GM23248 (cell line): ENCODE measurements at regions not wholly inside any gene's neighbourhood (a gene's known extent, or its start where the extent isn't known, plus 50 kb on each side); places are given as distances from the start of the nearest gene placed in this dataset.
"Not testable (repeated sequence)": the region's sequence is repeated elsewhere in the genome, so short reads cannot be mapped to it uniquely, and the experiment has no call there.

ENCODE experiments used
- DNase-seq: peaks from one replicate; pipeline ENCODE4 v3.0.0-alpha.2; 2015
- H2AFZ ChIP-seq: fragments of 200-600 bp; sonication (generic); 2 replicates; pipeline ENCODE4 v1.6.1; 2016; ENCODE audit warnings: antibody characterized with exemption
- H3F3A ChIP-seq: fragments of 200-600 bp; sonication (generic); 2 replicates; pipeline ENCODE4 v1.6.1; 2016; ENCODE audit warnings: mild to moderate bottlenecking, antibody characterized with exemption, mixed run types; ENCODE audit not compliant: insufficient read depth
- H3K27ac ChIP-seq: fragments of 200-600 bp; sonication (generic); 2 replicates; pipeline ENCODE4 v1.5.1; 2016; ENCODE audit warnings: mild to moderate bottlenecking
- H3K27me3 ChIP-seq: fragments of 200-600 bp; sonication (generic); replicated peaks from 2 replicates; pipeline ENCODE4 v1.6.1; 2016; ENCODE audit warnings: mild to moderate bottlenecking; ENCODE audit not compliant: insufficient read depth
- H3K36me3 ChIP-seq: fragments of 200-600 bp; sonication (generic); 2 replicates; pipeline ENCODE4 v1.6.1; 2016; ENCODE audit warnings: low read depth, mild to moderate bottlenecking
- H3K4me1 ChIP-seq: fragments of 200-600 bp; sonication (generic); 2 replicates; pipeline ENCODE4 v1.6.1; 2016; ENCODE audit warnings: mild to moderate bottlenecking; ENCODE audit not compliant: insufficient read depth
- H3K4me2 ChIP-seq: fragments of 200-600 bp; sonication (generic); one replicate; pipeline ENCODE4 v1.6.1; 2016; ENCODE audit warnings: mild to moderate bottlenecking; ENCODE audit not compliant: unreplicated experiment
- H3K4me3 ChIP-seq: fragments of 200-600 bp; sonication (generic); 2 replicates; pipeline ENCODE4 v1.5.1; 2016; ENCODE audit warnings: mild to moderate bottlenecking
- H3K79me2 ChIP-seq: fragments of 200-600 bp; sonication (generic); 2 replicates; pipeline ENCODE4 v1.6.1; 2016; ENCODE audit warnings: mild to moderate bottlenecking; ENCODE audit not compliant: insufficient read depth
- H3K9ac ChIP-seq: fragments of 200-600 bp; sonication (generic); 2 replicates; pipeline ENCODE4 v1.6.1; 2016; ENCODE audit warnings: mild to moderate bottlenecking
- H3K9me2 ChIP-seq: fragments of 200-600 bp; sonication (generic); 2 replicates; pipeline ENCODE4 v1.6.1; 2016; ENCODE audit warnings: mixed run types, mild to moderate bottlenecking, moderate library complexity; ENCODE audit not compliant: insufficient read depth
- H3K9me3 ChIP-seq: fragments of 200-600 bp; sonication (generic); one replicate; pipeline ENCODE4 v1.6.1; 2017; ENCODE audit warnings: low read depth
- H4K20me1 ChIP-seq: fragments of 200-600 bp; sonication (generic); 2 replicates; pipeline ENCODE4 v1.6.0; 2016; ENCODE audit not compliant: insufficient read depth
- EZH2 ChIP-seq: fragments of 200-600 bp; sonication (generic); IDR thresholded peaks from 2 replicates; pipeline ENCODE4 v1.6.1; 2018; ENCODE audit warnings: antibody characterized with exemption, mild to moderate bottlenecking; ENCODE audit not compliant: insufficient read depth, poor library complexity, severe bottlenecking
- EZH2phosphoT487 ChIP-seq: fragments of 200-600 bp; sonication (generic); IDR thresholded peaks from 2 replicates; pipeline ENCODE4 v1.6.1; 2018; ENCODE audit warnings: antibody characterized with exemption, moderate library complexity, mild to moderate bottlenecking, low read depth; ENCODE audit not compliant: insufficient read depth
- WGBS, 2 experiments: methylation state at CpG; one replicate each; pipeline ENCODE4 v1.1.6; 2015 to 2017; ENCODE audit warnings: low lambda C conversion rate in 2 of 2, low coverage in 1 of 2; ENCODE audit errors: missing lambda C conversion rate in 2 of 2; 5-methylcytosine and 5-hydroxymethylcytosine counted together
- in situ Hi-C: fragments of 300-500 bp; cut with MboI; formaldehyde crosslinking; loops from 2 replicates; pipeline ENCODE4 v1.15.0; 2020

DNA sequence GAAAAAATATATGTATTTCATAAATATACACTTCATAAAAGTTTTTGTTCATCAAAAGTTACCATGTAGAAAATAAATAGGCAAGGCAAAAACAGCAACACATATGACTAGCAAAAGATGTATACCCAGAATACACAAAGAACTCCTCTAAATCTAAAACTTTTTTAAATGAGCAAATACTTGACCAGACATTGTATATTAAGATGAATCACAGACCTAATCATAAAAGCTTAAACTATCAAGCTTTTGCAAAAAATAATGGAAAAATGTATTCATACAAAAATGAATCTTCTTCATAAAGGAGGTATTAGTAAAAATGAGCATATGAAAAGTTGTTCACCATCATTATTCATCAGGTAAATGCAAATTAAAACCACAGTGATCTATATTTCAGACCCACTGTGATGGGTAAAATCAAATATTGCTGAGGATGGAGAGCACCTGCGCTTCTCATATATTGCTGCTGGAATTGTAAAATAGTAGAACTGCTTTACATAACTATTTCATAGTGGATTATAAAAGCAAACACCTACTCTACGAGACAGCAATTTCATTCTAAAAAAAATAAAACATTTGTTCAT lies 78.3 kb upstream of the RGS1 start:
- H3K9me2 ChIP-seq = no peaks in the 10 kb centered on the region
- no peaks in the 10 kb centered on the region for H3K27me3 ChIP-seq
- no peaks in the 10 kb centered on the region for H3K36me3 ChIP-seq
- no peaks in the 10 kb centered on the region for H4K20me1 ChIP-seq
- H3K4me1 ChIP-seq = no peaks in the 10 kb centered on the region
- no peak overlapping the region for H3K4me3 ChIP-seq
- no peak overlapping the region for H3K9ac ChIP-seq
- in situ Hi-C loops = no loop called here
- no peak overlapping the region for H3K4me2 ChIP-seq
- no peak overlapping the region for H3K27ac ChIP-seq
- H3F3A ChIP-seq = no peaks in the 10 kb centered on the region
- WGBS, 2 experiments = 82 to 87% methylated on average over 2 of the region's 2 CpGs
- no peak for DNase-seq
- no peaks in the 10 kb centered on the region for H3K9me3 ChIP-seq
- H2AFZ ChIP-seq = no peak overlapping the region
- TF ChIP-seq EZH2 (no peak), EZH2phosphoT487 (no peak)
- no peaks in the 10 kb centered on the region for H3K79me2 ChIP-seq

DNA sequence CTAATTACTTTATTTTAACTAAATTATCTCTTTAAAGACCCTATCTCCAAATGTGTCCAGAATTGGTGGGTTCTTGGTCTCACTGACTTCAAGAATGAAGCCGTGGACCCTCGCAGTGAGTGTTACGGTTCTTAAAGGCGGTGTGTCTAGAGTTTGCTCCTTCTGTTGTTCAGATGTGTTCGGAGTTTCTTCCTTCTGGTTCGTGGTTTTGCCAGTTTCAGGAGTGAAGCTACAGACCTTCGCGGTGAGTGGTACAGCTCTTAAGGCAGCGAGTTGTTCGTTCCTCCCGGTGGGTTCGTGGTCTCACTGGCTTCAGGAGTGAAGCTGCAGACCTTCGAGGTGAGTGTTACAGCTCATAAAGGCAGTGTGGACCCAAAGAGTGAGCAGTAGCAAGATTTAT lies 77.5 kb upstream of the RGS1 start:
- in situ Hi-C loops = not testable (repeated sequence)

DNA sequence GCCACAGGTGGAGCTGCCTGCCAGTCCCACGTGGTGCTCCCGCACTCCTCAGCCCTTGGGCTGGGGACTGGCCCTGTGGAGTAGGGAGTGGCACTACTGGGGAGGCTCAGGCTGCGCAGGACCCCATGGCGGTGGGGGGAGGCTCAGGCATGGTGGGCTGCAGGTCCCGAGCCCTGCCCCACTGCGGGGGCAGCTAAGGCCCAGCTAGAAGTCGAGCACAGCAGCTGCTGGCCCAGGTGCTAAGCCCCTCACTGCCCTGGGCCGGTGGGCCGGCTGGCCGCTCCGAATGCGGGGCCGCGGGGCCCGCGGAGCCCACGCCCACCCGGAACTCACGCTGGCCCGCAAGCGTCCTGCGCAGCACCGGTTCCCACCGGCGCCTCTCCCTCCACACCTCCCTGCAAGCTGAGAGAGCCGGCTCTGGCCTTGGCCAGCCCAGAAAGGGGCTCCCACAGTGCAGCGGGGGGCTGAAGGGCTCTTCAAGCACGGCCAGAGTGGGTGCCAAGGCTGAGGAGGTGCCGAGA lies 76.5 kb upstream of the RGS1 start:
- H2AFZ ChIP-seq, H4K20me1 ChIP-seq, H3K9ac ChIP-seq, in situ Hi-C loops, H3K4me2 ChIP-seq, H3K4me3 ChIP-seq, H3F3A ChIP-seq, H3K27me3 ChIP-seq, H3K79me2 ChIP-seq, H3K9me2 ChIP-seq, H3K9me3 ChIP-seq, H3K4me1 ChIP-seq, H3K36me3 ChIP-seq, H3K27ac ChIP-seq, DNase-seq: not testable (repeated sequence)
- 85 to 92% methylated on average over 25 to 26 of the region's 29 CpGs for WGBS, 2 experiments

More for the DNA sequence above, 77.5 kb upstream of the RGS1 start:
- not testable (repeated sequence) for H3K4me2 ChIP-seq, H3K9me2 ChIP-seq, DNase-seq, H3K27me3 ChIP-seq, H3K79me2 ChIP-seq, H2AFZ ChIP-seq, H3K9me3 ChIP-seq, H3K36me3 ChIP-seq, H4K20me1 ChIP-seq, H3F3A ChIP-seq, H3K4me1 ChIP-seq, H3K9ac ChIP-seq, H3K27ac ChIP-seq, H3K4me3 ChIP-seq
- WGBS, 2 experiments = 92 to 94% methylated on average over 13 of the region's 13 CpGs

DNA sequence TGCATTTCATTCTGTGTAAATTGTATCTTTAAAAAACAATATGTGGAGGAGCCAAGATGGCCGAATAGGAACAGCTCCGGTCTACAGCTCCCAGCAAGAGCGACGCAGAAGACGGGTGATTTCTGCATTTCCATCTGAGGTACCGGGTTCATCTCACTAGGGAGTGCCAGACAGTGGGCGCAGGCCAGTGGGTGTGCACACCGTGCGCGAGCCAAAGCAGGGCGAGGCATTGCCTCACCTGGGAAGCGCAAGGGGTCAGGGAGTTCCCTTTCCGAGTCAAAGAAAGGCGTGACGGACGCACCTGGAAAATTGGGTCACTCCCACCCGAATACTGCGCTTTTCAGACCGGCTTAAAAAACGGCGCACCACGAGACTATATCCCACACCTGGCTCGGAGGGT lies 75.0 kb upstream of the RGS1 start:
- H3F3A ChIP-seq, H3K27me3 ChIP-seq, H3K9ac ChIP-seq, H3K27ac ChIP-seq, in situ Hi-C loops, H3K4me2 ChIP-seq, DNase-seq, H3K4me1 ChIP-seq, H4K20me1 ChIP-seq, H3K9me2 ChIP-seq, H3K79me2 ChIP-seq, H2AFZ ChIP-seq, H3K36me3 ChIP-seq, H3K4me3 ChIP-seq, H3K9me3 ChIP-seq: not testable (repeated sequence)
- WGBS, 2 experiments = 94 to 95% methylated on average over 9 to 23 of the region's 23 CpGs

DNA sequence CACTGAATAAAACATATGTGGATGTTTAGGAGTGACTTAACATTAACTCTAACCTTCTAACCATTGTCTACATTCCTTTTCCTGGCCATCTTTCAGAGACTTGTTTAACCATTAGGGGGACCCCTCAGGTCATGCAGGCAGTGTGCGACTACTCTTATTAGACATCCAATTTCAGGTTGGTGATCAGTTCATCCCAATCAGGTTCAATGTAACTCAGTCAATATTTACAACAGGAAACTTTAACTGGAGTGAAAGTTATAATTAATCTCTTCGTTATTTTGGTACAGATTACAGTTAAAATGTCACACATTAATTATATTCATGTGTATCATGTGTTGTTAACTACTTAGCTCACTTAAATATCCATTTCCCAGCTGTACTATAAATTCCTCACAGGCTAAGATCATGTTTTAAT lies 68.8 kb upstream of the RGS1 start:
- no peak overlapping the region for H3K9ac ChIP-seq
- H2AFZ ChIP-seq = no peak overlapping the region
- TF ChIP-seq EZH2 (no peak), EZH2phosphoT487 (no peak)
- H3K27ac ChIP-seq = no peak overlapping the region
- no peaks in the 10 kb centered on the region for H3K9me3 ChIP-seq
- no peaks in the 10 kb centered on the region for H3K9me2 ChIP-seq
- DNase-seq = peak; percentile 34
- H3F3A ChIP-seq = no peaks in the 10 kb centered on the region
- WGBS, 2 experiments = 48 to 51% methylated on average over 2 of the region's 2 CpGs
- no peaks in the 10 kb centered on the region for H3K79me2 ChIP-seq
- H3K27me3 ChIP-seq = no peaks in the 10 kb centered on the region
- in situ Hi-C loops = no loop called here
- H3K4me1 ChIP-seq = no peaks in the 10 kb centered on the region
- no peak overlapping the region for H3K4me2 ChIP-seq
- H3K4me3 ChIP-seq = no peak overlapping the region
- H3K36me3 ChIP-seq = no peaks in the 10 kb centered on the region
- no peaks in the 10 kb centered on the region for H4K20me1 ChIP-seq
